Activated CD8-positive, alpha-beta T cell treated with anti-CD3 and anti-CD28 coated beads for 36 hours (primary cell): ENCODE measurements at regions not wholly inside any gene's neighbourhood (a gene's known extent, or its start where the extent isn't known, plus 50 kb on each side); places are given as distances from the start of the nearest gene placed in this dataset.

Source experiments
- ATAC-seq: fragments of 200-7000 bp; cut with Tn5 transposase; one replicate; pipeline ENCODE4 v1.10.0; 2021; ENCODE audit warnings: mild to moderate bottlenecking, moderate library complexity
- CTCF ChIA-PET: fragments of 350-600 bp; sonication (Branson Sonifier 250); formaldehyde crosslinking; loops from one replicate; lab custom pipeline; 2021; ENCODE audit warnings: antibody characterized with exemption; lab: Charles Lee
- POLR2A ChIA-PET: fragments of 350-600 bp; sonication (Branson Sonifier 250); formaldehyde crosslinking; loops from one replicate; lab custom pipeline; 2021; ENCODE audit warnings: antibody characterized with exemption; lab: Charles Lee
- DNase-seq: peaks from one replicate; pipeline ENCODE4 v3.0.0-alpha.2; 2020
- H3K27ac Mint-ChIP-seq: one replicate; pipeline ENCODE4 v1.8.0; 2021; ENCODE audit warnings: mild to moderate bottlenecking, mixed read lengths
- H3K27me3 Mint-ChIP-seq: one replicate; pipeline ENCODE4 v1.8.0; 2021; ENCODE audit warnings: mixed read lengths
- H3K36me3 Mint-ChIP-seq: one replicate; pipeline ENCODE4 v1.8.0; 2021; ENCODE audit warnings: low read depth, mixed read lengths
- H3K4me1 Mint-ChIP-seq: one replicate; pipeline ENCODE4 v1.8.0; 2021; ENCODE audit warnings: low read depth, mixed read lengths
- H3K4me3 Mint-ChIP-seq: one replicate; pipeline ENCODE4 v1.8.0; 2021; ENCODE audit warnings: mild to moderate bottlenecking, moderate library complexity, mixed read lengths
- H3K9me3 Mint-ChIP-seq: one replicate; pipeline ENCODE4 v1.8.0; 2021; ENCODE audit warnings: mixed read lengths
- CTCF ChIP-seq: fragments of 200-600 bp; IDR thresholded peaks from one replicate; pipeline ENCODE4 v1.8.0; 2022; ENCODE audit warnings: antibody characterized with exemption, mild to moderate bottlenecking
- intact Hi-C: fragments of 100-400 bp; cut with micrococcal nuclease; formaldehyde crosslinking; loops from one replicate; pipeline ENCODE4 v1.10.0; 2022

GRCh38 chr17:13078591-13079385 lies 61.0 kb upstream of the ELAC2 start:
- TF ChIP-seq CTCF, result no peak
- ChIA-PET POLR2A (no interaction called here), CTCF (no interaction called here)
- Mint-ChIP-seq H3K36me3 (no peaks in the 10 kb centered on the region), H3K9me3 (no peaks in the 10 kb centered on the region), H3K4me3 (no peak overlapping the region), H3K4me1 (no peaks in the 10 kb centered on the region), H3K27ac (no peak overlapping the region), H3K27me3 (peaks cover 1% of the 10 kb centered on the region)
- DNase-seq (no peak), ATAC-seq (no peak)
- intact Hi-C loops, result no loop called here

GRCh38 chr17:13076905-13077304 lies 59.1 kb upstream of the ELAC2 start:
- no peaks in the 10 kb centered on the region for H3K36me3 Mint-ChIP-seq
- H3K9me3 Mint-ChIP-seq, result no peaks in the 10 kb centered on the region
- DNase-seq (no peak), ATAC-seq (no peak)
- ChIA-PET CTCF (no interaction called here), POLR2A (no interaction called here)
- no peaks in the 10 kb centered on the region for H3K4me1 Mint-ChIP-seq
- H3K27me3 Mint-ChIP-seq, result peaks cover 8% of the 10 kb centered on the region
- intact Hi-C loops, result no loop called here
- H3K27ac Mint-ChIP-seq, result no peak overlapping the region
- TF ChIP-seq CTCF, result no peak
- H3K4me3 Mint-ChIP-seq, result no peak overlapping the region

- DNase-seq, result no peak
- no peak for TF ChIP-seq CTCF
- ATAC-seq, result no peak
- H3K27ac Mint-ChIP-seq, result no peak overlapping the region
- no peaks in the 10 kb centered on the region for H3K4me1 Mint-ChIP-seq
- POLR2A ChIA-PET, result no interaction called here
- H3K9me3 Mint-ChIP-seq, result no peaks in the 10 kb centered on the region
- H3K27me3 Mint-ChIP-seq, result peaks cover 9% of the 10 kb centered on the region
- no peak overlapping the region for H3K4me3 Mint-ChIP-seq
- CTCF ChIA-PET, result interaction anchor here (1.2 kb wide), 1 partner anchor 44 kb away, joined by 6 read pairs; no protein-coding TSS in a partner anchor
- H3K36me3 Mint-ChIP-seq, result no peaks in the 10 kb centered on the region
- intact Hi-C loops, result no loop called here
These were observed 56.2 kb upstream of the ELAC2 start for GRCh38 chr17:13074026-13074425.

GRCh38 chr17:13073018-13073417 lies 55.2 kb upstream of the ELAC2 start:
- no peak overlapping the region for H3K27ac Mint-ChIP-seq
- ATAC-seq (no peak), DNase-seq (no peak)
- H3K4me1 Mint-ChIP-seq, result no peaks in the 10 kb centered on the region
- H3K36me3 Mint-ChIP-seq, result no peaks in the 10 kb centered on the region
- H3K4me3 Mint-ChIP-seq, result no peak overlapping the region
- intact Hi-C loops, result no loop called here
- no peaks in the 10 kb centered on the region for H3K9me3 Mint-ChIP-seq
- H3K27me3 Mint-ChIP-seq, result peaks cover 9% of the 10 kb centered on the region
- POLR2A ChIA-PET, result interaction anchor here (1.0 kb wide), 1 partner anchor 32 kb away, joined by 3 read pairs; no protein-coding TSS in a partner anchor
- TF ChIP-seq CTCF, result no peak
- CTCF ChIA-PET, result interaction anchor here (1.2 kb wide), 1 partner anchor 43 kb away, joined by 6 read pairs; no protein-coding TSS in a partner anchor

- H3K4me1 Mint-ChIP-seq, result no peaks in the 10 kb centered on the region
- TF ChIP-seq CTCF, result no peak
- intact Hi-C loops, result no loop called here
- H3K36me3 Mint-ChIP-seq, result no peaks in the 10 kb centered on the region
- no peak overlapping the region for H3K4me3 Mint-ChIP-seq
- ATAC-seq (no peak), DNase-seq (no peak)
- CTCF ChIA-PET, result no interaction called here
- peaks cover 12% of the 10 kb centered on the region for H3K27me3 Mint-ChIP-seq
- H3K9me3 Mint-ChIP-seq, result no peaks in the 10 kb centered on the region
- H3K27ac Mint-ChIP-seq, result no peak overlapping the region
- POLR2A ChIA-PET, result no interaction called here
These were observed 52.9 kb upstream of the ELAC2 start for GRCh38 chr17:13070732-13071131.
